GM15510 (cell line): ENCODE measurements at regions not wholly inside any gene's neighbourhood (a gene's known extent, or its start where the extent isn't known, plus 50 kb on each side); places are given as distances from the start of the nearest gene placed in this dataset.

Experiments used
- POLR2A ChIP-seq: IDR thresholded peaks from 3 replicates; pipeline ENCODE4 v1.6.1; 2011; ENCODE audit warnings: borderline replicate concordance; ENCODE audit not compliant: insufficient read length; ENCODE audit errors: extremely low read depth

DNA sequence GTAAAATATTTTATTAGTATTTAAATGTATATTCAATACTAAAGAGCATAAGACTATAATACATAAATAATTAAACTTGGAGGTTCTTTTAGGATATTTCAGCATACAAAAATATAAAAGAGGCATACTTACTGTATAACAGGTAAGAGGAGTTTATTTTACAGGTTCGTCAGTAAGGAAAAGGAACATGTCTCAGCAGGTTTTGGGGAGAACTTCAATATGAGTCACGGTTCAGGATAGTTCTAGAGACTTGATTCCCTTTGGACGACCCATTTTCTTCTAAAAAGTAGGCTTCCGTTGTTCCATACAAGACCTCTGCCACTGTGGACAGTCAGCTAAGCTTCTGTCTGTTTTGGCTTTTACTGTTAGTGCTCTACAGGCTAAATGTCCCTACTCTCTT is 181.1 kb downstream of the ALX1 start:
- TF ChIP-seq POLR2A = no peak

DNA sequence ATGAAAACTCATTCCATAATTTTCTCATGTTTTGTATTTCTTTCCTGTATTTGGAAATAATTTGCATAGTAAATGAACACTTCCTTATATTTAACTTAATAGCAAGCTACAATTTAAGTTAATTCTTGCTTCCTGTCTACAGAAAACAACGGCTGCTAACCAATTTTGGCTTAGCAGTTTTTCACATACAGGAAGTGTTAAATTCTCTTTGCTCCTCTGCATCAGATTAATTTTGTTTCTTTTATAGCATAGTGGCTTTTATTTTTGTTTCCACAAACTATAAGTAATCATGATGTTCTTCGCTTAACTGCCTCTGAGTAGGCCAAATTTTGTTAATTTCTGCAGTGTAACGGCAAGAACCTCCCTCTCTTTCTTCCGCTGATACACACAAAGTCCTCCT is 182.9 kb downstream of the ALX1 start:
- TF ChIP-seq POLR2A = no peak

DNA sequence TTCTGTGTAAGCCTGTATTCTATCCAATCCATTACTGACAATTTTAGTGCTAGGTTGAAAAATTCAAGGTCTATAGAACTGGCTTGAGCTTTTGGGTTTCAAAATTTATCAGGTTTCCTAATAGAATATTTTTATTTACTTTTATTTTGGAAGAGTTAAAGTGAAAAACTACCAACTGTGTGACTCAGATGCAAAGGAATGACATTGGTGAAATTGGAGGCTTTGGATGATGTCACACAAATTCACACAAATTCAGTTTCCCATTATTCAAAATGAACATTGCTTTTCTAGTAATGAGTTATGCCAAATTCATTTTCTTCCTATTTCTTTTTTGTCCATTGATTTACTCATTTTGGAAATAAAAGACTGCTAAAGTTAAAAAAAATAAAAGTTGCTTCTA is 186.9 kb downstream of the ALX1 start:
- TF ChIP-seq POLR2A = no peak

DNA sequence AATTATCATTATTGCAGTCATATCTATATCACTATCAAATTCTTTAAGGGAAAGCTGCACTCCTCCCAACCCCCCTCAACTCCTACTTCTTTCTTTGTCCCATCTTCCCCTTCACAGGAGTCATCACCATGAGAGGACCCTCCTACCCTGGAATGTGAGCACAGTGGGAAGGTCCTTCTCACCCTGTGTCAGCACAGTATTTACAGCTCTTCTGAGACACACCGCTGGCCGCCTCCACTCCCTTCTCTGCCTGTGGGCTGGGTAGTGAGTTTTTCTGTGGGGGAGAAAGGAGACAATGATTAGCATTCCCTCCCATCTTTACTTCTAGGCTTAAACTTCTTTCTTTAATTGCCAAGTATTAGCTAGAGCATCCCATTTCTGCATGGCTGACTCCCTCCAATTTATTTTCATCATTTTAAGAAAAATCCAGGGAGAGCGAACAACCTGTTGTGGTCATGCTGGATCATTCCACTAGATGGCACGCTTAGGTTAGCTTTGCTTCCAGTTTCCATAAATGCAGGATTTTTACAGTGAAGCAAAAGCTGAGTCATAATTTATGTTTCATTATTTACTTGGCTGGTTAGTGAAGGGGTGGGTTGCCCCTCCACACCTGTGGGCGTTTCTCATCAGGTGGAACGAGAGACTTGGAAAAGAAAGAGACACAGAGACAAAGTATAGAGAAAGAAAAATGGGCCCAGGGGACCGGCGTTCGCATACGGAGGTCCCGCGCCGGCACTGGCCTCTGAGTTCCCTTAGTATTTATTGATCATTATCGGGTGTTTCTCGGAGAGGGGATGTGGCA is 188.5 kb downstream of the ALX1 start:
- TF ChIP-seq POLR2A = no peak

DNA sequence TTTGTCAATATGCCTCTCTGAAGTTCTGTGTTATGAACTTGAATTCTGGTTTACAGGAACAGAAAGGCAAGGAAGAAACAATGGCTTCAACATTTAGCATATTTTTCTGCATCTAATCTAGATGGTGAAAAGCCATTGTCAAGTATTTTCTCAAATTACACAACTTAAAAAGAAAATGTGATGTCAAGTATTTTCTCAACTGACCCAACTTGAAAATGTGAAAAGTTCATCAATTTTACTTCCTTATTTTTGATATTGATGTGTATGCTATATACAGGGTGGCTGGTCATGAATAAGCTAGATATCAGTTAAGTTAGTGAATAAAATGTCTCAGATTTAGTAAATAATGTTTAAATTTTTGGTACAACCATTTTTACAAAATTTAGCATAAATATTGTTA is 196.7 kb downstream of the ALX1 start:
- no peak for TF ChIP-seq POLR2A

DNA sequence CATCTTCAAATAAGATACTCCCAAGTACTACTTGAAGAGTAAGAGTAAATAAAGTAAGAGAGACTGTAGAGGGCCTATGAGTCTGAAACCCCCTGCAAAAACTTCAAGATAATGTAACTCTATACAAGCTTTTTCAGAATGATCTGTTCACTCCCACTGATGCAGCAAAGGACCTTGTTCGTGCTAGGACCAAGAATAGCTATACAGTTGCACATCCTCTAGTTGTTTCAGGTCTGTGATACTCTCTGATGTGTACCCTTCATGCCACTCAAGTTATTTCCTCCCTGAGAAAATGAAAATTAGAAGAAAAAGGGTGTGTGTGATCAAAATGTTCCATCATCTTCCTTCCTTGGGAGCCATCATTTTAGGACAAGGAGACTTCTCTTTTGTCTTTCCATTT is 204.4 kb downstream of the ALX1 start:
- no peak for TF ChIP-seq POLR2A

DNA sequence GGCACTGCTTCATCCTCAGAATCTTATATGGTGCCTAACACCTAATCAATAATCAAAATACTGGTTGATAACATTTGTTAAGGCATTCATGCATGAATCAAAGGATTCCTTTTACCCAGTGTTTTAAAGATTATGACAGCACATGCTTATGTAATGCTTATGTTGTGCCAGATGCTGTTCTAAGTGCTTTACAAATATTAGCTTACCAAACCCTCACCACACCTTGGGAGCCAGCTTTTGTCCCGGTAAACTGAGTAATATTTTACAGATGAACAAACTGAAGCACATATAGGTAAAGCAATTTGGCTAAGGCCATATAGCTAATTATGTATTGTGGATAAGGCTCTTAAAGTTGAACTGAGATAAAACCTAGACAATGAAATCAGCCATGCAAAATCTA is 209.2 kb downstream of the ALX1 start:
- TF ChIP-seq POLR2A = no peak

DNA sequence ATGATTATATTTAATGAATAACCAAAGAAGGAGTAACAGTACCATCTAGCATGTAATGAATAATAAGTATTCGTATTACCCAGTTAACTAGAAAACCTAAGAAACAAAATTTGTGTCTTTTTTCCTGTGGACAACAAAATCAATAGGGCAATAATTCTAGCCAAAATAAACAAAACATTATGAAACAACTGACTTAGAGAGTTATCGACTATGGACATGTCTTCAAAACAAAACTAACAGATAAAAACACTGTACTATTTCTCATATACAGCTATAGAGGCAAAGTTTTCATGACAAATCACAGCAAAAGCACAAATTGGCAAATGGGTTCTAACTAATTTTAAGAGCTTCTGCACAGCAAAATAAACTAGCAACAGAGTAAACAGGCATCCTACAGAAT is 224.1 kb downstream of the ALX1 start:
- no peak for TF ChIP-seq POLR2A

DNA sequence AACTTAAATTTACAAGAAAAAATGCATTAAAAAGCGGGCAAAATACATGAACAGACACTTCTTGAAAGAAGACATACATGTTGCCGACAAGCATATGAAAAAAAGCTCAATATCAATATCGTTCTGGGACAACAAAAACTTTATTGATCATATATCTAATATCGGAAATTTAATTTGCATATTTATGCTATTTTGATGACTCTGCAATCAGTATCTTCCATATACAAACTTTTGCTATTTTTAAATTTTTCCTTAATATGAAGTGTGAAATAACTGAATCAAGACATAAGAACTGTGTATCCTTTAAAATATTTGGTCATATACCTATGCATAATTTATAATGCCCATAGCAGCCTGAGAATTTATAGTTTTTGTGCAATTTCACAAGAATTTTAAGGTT is 224.6 kb downstream of the ALX1 start:
- no peak for TF ChIP-seq POLR2A

DNA sequence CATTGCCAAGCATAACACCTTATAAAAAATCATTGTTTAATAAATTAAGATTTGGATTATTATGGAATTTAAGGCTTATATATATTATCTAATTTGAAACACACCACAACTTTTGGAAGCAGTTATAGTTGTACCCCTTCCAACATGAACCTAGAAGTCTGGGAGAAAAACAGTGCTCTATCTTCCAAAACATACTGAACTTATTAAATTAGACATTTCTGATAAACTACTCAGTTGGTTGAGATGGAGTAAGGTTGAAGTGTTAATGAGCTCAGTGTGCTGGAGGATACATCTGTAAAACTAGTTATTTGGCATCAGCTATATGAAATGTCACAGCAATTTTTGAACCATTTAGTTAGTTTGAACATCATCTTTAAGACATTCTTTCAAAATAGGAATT is 227.4 kb downstream of the ALX1 start:
- TF ChIP-seq POLR2A = no peak

DNA sequence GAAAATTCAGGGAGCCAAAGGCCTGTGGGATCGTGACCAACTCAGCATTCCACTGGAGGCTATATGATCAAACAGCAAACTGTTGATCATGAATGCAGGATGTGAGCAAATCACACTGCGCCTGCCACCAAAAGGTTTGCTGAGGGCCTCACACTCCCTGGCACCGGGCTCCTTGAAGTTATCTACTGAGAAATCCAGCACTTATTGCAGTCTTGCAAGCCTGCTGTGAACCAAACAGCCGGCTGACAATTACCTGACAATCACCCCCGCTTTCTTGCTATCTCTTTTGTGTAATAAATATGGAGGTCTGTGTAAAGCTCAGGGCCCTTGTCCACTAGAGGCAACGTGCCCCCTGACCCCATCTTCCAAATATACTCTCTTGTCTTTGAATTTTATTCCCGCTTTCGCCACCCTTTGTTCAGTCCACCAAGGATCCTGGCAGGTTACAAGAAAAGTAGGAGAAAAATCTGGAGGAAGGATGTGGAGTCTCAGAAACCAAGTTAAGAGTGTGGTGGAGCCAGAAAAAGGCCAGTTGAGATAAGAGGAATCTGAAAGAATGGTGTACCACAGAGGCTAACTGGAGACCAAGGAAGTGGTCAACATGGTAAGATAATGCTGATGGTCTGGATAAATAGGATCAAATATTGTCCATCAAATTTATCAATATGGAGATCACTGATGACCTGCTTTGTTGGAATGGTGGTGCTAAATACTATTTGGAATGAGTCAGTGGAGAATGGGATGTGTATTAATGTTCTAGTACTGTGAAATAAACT is 229.2 kb downstream of the ALX1 start:
- TF ChIP-seq POLR2A = no peak

DNA sequence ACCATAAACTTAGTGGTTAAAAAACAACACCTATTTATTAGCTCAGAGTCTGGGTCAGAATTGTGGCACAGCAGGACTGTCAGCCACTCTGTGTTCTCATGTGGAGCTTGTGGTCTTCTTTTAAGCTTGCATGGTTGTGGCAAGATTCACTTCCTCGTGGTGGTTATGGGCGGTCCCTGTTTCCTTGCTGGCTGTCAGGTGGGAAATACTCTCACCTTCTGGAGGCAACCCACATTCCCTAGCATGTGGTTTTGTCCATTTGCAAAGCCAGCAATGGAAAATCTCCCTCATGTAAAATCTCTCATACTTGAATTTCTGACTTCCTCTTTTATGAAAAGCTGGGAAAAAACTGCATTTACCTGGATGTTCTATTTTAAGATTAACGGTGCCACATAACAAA is 229.8 kb downstream of the ALX1 start:
- no peak for TF ChIP-seq POLR2A

DNA sequence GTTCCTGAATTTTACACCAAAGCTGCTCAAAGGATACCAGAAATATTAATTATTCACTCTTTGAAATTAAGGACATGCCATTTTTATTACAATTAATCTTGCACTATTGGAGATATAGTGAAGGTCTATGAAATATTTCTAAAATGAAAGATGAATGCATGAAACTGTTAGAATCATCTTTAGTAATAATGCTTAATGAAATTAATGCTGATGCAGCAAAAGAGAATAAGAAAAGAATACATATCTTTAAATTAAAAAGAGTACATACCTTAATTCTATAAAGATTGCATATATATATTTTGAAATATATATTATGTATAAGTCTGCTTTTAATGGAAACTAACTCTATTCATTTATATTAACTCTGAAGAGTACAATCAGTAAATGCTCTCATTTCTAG is 236.0 kb downstream of the ALX1 start:
- TF ChIP-seq POLR2A = no peak

DNA sequence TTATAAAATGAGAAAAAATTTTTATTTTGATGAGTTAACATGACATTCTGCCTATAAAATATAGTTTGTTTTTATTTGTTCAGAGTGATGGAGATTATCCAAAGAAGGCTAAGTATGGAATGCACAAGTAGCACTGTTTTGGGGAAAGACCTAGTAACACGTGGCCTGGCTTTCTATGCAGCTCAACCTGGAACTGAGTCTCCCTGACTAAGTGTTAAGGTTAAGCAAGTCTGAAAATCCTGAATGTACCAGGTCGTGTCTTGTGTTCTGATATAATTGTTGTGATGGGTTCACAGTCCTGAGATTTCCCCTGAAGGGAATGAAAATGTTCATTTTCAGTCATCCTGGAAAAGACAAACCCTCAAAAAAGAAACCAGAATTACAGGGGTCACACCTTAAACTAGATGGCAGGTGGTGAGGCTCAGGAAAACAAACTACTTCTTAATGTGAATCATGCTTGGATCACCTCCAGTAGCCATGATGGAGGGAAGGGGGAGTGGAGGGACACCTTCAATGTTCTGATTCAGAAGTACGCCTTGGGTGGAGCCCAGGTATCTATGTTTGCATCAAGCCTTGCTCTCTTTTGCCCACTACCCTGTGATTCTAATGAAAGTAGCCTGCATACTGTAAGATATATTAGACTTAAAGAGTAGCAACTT is 236.8 kb downstream of the ALX1 start:
- TF ChIP-seq POLR2A = no peak

DNA sequence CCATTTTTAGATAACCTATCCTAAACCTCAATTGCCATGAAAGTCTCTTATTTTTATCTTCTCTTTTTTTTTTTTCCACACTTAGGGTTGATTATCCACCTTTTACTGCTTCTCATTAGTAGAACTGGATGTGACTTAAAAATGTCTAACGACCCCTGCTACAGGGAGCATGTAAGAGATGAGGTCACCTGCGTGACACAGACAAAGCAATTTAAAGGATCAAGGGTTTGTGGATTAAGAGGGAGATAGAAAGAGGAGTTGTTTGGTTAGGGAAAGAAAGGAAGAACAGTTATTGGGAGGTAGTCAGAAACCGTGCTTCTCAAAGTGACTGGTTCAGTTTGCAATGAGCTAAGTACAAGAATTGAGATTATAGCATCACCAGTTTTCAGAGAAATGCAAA is 239.1 kb downstream of the ALX1 start:
- TF ChIP-seq POLR2A = no peak
